ENCODE measurements at regions not wholly inside any gene's neighbourhood (a gene's known extent, or its start where the extent isn't known, plus 50 kb on each side); places are given as distances from the start of the nearest gene placed in this dataset.

DNA sequence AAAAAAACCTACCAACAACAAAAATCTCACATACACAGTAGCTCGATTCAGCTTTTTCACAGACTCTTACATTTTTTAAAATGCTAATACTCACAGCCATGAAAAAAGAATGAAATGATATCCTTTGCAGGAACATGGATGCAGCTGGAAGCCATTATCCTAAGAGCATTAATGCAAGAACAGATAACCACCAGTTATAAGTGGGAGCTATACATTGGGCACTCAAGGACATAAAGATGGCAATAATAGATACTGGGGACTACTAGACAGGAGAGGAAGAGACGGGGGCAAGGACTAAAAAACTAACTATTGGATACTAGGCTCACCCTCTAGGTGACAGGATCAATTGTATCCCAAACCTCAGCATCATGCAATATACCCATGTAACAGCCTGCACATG lies 90.3 kb upstream of the CCNH start:
- DNase-seq: no peak

GRCh38 chr5:87499478-87500410 lies 87.0 kb upstream of the CCNH start:
- no peak for DNase-seq

Measured in activated CD4-positive, alpha-beta T cell treated with anti-CD3 and anti-CD28 coated beads for 48 hours (primary cell).